ENCODE measurements at regions not wholly inside any gene's neighbourhood (a gene's known extent, or its start where the extent isn't known, plus 50 kb on each side); places are given as distances from the start of the nearest gene placed in this dataset.
A peak's percentile ranks its signal among the peaks of the same experiment; 100 is the strongest.

DNA sequence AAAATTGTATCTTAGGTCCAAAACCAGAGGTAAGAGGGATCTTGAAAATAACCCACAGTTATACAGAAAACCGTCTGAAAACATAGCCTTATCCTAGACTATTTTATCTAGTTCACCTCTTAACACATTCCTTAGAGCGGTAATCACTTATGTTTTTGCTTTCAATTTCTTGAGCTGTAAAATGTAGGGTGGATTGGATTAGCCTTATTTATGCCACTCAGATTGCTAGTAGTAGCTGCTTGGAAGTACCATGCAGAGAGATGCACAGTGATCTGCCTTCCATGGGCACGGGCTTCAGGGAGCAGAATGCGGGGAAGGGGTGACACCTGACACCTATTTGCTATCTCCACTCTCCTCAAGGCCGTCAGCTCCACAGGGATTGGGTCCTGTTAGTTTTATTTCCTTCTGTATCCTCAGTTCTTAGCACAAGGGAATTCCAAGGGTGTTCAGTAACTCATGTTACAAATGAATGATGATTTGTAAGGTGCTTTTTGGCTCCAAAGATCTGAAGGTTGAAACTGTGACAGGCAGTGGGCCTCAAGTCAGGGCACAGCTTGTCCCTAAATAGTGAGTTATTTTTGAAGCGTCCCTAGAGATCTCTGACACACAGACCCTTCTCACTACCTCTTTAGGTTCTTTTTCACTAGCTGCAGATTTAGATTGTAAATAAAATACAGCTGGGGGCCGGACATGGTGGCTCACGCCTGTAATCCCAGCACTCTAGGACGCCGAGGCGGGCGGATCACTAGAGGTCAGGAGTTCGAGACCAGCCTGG lies 64.0 kb upstream of the PMAIP1 start:
- peak overlapping the region; percentile 34 for H3K4me3 ChIP-seq (ENCODE audit: low read depth, low read length)

DNA sequence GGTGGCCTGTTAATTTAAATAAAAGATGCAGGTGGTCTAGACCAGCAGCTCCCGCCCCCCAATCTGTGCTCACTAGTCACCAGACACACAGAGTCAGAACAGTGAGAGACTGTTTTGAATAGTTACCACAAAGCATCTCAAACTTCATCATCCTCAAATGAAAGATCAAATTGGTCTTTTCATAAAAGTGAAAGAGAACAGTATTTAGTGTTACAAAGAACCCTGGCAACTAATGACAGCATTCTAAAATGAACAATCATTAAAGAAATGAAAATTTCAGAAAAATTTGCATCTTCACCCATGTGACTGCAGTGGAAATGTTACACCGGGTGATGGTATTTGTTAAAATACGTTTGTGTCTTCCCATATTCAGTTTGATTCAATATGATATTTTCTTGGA lies 65.5 kb upstream of the PMAIP1 start:
- peak overlapping the region; percentile 43 for H3K4me3 ChIP-seq (ENCODE audit: low read depth, low read length)
- TF ChIP-seq, protein P1, sequence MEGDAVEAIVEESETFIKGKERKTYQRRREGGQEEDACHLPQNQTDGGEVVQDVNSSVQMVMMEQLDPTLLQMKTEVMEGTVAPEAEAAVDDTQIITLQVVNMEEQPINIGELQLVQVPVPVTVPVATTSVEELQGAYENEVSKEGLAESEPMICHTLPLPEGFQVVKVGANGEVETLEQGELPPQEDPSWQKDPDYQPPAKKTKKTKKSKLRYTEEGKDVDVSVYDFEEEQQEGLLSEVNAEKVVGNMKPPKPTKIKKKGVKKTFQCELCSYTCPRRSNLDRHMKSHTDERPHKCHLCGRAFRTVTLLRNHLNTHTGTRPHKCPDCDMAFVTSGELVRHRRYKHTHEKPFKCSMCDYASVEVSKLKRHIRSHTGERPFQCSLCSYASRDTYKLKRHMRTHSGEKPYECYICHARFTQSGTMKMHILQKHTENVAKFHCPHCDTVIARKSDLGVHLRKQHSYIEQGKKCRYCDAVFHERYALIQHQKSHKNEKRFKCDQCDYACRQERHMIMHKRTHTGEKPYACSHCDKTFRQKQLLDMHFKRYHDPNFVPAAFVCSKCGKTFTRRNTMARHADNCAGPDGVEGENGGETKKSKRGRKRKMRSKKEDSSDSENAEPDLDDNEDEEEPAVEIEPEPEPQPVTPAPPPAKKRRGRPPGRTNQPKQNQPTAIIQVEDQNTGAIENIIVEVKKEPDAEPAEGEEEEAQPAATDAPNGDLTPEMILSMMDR (IDR thresholded peaks at IDR 0.05; ENCODE audit: insufficient read depth, low read depth, low read length, missing control alignments): no peak
- peak; percentile 48 for DNase-seq (ENCODE audit: low read depth)

More for the DNA sequence above, 64.0 kb upstream of the PMAIP1 start:
- DNase-seq (ENCODE audit: low read depth): peak; percentile 83
- TF ChIP-seq, protein P1 (IDR thresholded peaks at IDR 0.05; ENCODE audit: insufficient read depth, low read depth, low read length, missing control alignments): no peak

DNA sequence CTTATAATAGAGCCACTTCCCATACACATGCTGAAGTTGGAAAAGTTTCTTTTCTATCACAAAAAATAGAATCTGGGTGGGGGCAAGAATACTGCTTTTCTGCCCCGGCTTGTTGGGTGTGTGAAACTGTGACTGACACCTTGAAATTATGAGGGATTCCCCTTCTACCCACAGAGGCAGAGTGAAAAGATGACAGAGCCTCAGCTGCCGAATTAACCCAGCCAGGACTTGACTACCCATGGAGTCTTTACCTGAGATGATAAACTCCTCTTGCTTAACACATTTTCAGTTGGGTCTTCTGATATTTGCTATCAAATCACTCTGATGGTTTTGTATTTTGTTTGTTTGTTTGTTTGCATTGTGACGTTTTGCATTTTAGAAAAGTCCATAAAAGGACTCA lies 66.0 kb upstream of the PMAIP1 start:
- TF ChIP-seq, protein P1 (IDR thresholded peaks at IDR 0.05; ENCODE audit: insufficient read depth, low read depth, low read length, missing control alignments): no peak
- peak overlapping the region; percentile 43 for H3K4me3 ChIP-seq (ENCODE audit: low read depth, low read length)
- DNase-seq (ENCODE audit: low read depth): peak; percentile 70

DNA sequence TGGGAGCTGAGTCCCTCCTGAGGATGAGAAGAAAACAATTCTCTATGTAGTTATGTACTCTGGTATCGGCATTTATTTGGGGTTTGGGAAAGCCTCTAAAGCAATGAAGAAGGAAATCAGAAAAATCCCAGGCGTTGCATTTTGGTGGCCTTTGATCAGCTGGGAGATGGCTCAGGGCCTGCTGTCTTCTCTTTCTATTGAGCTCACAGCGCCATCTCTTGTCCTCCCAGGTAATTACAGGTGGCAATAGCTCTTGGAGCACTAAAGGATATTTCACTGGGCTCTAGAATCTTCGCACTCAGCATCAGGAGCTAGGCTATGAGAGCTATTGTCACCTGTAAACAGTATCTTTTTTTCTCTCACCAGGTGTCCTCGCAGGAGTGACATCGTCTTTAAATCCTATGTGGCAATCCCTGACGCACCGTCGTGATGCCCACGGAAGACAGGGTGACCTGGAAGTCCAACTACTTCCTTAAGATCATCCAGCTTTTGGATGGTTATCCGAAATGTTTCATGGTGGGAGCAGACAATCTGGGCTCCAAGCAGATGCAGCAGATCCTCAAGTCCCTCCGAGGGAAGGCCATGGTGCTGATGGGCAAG lies 76.1 kb upstream of the PMAIP1 start:
- TF ChIP-seq, protein P1 (IDR thresholded peaks at IDR 0.05; ENCODE audit: insufficient read depth, low read depth, low read length, missing control alignments): peak; percentile 79
- peak; percentile 81 for DNase-seq (ENCODE audit: low read depth)
- H3K4me3 ChIP-seq (ENCODE audit: low read depth, low read length): no peak overlapping the region

DNA sequence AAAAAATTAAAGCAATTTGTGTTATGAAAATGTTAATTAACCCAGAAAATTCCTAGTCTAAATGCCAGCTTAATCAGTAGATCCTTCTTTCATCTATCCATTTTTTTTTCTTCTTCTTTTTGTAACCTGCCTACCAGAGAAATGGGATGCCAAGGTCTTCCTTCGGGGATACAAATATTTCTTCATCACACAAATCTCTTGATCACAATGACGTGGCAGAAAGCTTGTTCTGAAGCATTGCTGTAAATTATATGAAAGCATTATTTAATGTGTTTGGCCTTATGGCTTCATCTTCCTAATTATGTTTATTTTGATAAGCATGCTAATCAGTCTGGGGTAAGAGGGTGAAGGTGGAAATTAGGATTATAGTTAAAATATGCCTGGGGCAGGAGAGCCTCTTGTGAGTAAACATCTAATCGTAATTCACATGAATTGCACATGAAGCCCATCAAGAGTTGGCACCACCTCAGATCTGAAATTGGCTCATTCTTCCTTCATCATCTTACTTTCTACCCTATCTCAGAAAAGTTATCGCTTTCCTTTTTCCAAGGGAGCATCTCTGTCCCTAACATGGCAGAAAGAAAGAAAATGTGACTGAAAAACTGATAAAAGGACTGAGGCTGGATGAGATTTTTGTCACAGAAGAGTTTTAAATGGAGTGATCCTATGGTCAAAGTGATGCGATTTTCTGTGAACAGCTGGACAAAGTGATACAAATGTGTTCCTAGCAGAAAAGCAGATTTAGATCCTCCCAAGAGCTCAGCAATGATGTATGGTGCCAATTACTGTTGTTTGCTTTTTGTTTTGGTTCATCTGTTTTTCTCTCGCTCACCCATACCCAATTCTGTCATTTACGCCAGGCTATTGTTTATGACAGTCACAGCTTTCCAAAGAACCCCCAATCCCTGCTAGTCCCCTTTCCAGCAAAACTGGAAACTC lies 76.9 kb upstream of the PMAIP1 start:
- TF ChIP-seq, protein P1 (IDR thresholded peaks at IDR 0.05; ENCODE audit: insufficient read depth, low read depth, low read length, missing control alignments): no peak
- no peak overlapping the region for H3K4me3 ChIP-seq (ENCODE audit: low read depth, low read length)
- no peak for DNase-seq (ENCODE audit: low read depth)

DNA sequence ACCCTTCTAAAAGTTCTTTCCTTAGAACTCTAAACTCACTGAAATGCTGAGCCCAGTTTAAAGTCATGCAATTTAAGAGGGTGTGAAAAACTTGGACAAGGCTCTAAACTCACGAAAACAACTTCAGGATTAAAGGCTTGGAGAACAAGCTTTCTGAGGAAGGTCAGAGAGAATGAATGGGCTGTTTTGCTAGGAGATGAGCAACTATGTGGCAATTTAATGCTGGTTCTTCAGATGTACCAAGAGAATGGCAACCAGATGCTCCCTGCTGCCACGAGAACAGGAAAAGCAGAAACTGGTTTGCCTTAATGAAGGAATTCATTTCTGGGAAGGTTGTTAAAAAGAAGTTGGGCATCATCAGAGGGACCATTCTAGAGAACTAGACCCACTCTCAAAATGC lies 77.8 kb upstream of the PMAIP1 start:
- TF ChIP-seq, protein P1 (IDR thresholded peaks at IDR 0.05; ENCODE audit: insufficient read depth, low read depth, low read length, missing control alignments): no peak
- no peak overlapping the region for H3K4me3 ChIP-seq (ENCODE audit: low read depth, low read length)
- DNase-seq (ENCODE audit: low read depth): no peak

All from GM12865 (cell line).